ENCODE measurements at regions not wholly inside any gene's neighbourhood (a gene's known extent, or its start where the extent isn't known, plus 50 kb on each side); places are given as distances from the start of the nearest gene placed in this dataset.
A peak's percentile ranks its signal among the peaks of the same experiment; 100 is the strongest.

DNA sequence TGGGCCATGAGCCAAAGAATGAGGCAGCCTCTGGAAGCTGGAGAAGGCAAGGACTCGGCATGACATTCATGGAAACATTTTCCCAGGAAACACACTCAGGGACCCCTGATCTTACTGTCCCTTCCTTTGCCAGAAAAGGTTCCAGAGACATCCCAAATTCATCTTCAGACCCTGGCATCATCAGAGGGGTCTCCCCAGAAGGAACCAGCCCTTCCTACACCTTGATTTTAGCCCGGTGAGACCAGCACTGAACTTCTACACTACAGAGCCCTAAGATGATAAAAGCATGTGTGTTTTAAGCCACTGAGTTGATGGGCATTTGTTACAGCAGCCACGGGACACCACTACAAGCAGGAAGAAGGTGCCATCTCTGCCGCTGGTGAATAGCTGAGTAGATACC is 262.3 kb downstream of the C16orf95 start:
- no peak for DNase-seq (ENCODE audit: low read depth)

DNA sequence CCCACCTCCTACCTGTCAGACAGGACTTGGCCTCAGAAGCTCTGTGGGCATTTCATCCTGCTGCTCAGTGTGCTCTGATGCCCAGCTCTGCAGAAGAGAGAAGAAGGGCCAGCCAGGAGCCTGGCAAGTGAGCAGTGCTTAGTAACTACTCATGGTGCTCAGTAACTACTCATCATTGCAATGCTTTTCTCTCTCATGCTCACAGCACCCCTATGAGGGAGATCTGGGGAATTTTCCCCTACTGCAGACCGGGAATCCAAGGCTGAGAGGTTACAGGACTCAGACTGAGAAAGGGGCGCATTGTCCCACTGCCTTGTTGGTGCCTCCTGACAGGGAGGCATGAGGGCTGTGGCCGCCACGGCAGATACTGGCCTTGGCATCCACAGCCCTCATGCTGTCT is 261.1 kb downstream of the C16orf95 start:
- DNase-seq (ENCODE audit: low read depth): no peak

DNA sequence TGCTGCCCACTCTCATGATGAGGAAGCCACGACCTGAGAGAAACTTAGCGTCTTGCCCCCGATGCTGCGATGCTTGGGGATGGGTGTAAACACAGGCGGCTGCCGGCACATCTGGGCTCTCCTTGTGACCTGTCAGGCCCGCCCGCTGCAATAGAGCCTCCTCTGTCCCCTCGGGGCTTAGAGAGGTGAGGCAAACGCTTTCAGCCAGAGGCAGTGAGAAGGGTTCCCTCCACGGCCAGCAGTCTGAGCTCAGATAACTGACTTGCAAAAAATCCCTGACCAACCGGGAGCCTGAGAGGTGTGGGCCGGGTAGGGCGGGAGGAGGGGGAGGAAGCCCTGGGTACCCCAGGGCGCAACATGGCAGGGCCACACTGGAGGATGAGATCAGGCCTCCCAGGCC is 260.6 kb downstream of the C16orf95 start:
- no peak for DNase-seq (ENCODE audit: low read depth)

DNA sequence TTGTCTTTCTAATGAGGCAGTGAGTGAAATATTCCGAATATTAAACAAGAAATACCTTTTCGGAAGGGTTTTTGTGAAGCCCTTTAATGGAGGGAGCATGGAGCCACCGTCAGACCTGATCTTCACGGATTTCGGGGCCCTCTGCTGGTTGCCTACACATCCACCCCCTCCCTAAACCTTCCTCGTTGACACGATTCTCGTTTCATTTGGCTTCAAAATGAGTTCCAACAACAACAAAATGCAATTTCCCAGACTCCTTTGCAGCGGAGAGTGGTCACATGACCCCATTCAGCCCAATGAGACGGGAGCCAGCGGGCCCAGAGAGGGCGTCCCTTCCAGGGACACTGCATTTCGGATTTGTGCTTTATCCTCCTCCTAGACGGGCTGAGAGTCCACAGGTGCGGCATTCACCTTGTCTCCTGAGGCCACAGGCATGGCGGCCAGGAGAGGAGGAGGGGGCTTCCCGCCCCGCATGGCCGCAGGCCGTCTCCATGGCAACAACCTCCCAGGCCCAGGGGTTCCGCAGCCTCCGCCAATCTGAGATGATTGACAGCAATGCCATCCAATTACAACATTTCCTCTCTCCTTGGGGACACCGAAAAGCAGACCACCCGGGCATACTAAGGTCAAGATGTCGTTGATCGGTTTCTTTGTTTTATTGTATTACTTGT is 259.8 kb downstream of the C16orf95 start:
- no peak for DNase-seq (ENCODE audit: low read depth)

DNA sequence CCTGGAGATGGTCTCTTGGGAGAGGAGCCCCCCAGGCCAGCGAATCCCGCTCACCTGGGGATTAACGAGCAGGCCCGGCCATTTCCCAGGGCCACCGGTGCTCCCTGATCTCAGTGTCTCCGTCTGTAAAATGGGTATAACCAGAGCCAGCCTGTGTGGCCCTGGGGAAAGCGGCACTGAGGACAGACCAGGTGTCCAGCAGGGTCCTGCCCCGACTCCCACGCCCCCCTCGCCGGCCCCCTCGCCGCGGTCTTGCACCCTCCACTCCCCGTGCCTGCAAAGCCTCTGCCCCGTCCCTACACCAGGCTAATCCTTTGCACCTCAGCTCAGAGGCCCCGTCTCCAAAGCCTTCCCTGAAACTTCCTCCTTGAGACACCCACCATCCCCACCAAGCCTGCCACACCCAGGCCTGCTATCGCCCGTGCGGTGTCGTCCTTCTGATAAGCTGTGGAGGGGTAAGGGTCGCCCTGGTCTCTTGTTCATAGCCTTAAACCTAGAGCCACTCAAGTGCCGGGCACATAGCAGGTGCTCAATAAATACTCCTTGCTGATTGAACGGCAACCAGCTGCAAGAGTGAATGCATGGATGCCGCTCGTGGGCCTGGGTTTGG is 259.1 kb downstream of the C16orf95 start:
- no peak for DNase-seq (ENCODE audit: low read depth)

DNA sequence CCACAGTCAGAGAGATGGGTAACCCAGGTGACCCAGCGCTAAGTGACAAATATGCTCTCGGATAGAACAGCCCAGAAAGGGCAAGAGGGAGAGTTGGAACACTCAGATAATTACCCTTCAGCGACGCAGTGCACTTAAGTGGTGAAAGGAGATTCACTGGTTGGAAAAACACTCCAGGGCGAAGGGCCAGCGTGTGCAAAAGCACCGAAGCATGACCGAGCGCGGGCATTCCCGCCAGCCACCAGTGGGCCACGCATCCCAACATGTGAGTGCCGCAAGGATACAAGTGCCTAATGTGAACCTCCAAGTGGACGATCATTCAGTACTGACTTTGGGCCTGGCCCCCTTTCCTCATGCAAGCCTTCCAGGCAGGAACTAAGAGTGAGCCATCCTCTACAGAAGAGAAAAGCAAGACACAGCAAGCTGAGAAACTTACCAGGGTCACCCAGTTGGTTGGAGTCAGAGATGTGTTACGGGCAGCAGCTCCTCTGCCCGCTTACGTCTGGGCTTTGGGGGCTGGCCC is 258.4 kb downstream of the C16orf95 start:
- DNase-seq (ENCODE audit: low read depth): no peak

DNA sequence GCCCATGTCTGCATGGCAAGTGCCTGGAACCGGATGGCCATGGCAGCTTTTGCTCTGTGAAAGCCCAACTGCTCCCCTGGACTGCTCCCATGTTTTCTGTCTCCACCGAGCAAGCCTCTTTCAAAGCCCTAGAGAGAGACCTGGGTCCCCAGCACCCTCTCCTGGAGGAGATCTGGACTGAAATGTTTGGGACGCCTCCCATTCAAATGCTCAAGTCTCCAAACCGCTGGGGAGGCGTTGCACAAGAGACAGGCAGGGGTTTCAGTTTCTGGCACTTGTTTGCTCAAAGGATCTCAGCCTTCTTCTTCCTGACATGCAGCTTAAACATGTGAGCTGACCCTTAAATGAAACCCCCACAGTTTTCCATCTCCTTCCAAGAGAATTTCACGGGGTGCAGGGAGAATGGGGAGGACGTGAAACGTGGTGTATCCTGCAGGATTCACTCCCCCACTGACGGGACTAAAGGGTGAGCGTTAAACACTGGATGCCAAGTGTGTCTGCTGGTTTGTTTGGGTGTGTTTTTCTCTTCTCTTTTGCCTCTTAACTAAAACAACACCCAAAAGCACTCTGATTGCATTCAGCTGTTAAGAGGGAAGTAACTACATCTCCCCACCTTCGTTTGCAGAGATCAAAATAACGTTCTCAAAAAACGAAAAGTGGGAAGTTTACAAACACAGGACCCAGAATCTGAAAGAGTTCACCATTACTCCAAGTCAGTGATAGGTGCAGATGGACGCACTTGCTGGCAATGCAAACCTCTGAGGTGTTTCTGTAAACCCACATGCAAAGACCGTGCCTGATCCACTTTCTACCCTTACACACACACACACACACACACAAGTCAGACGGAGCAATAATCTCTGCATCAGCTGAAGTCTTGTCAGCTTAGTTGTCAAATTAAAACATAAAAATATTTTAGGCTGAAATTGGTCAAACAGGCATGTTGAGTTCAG is 256.9 kb downstream of the C16orf95 start:
- DNase-seq (ENCODE audit: low read depth): no peak

DNA sequence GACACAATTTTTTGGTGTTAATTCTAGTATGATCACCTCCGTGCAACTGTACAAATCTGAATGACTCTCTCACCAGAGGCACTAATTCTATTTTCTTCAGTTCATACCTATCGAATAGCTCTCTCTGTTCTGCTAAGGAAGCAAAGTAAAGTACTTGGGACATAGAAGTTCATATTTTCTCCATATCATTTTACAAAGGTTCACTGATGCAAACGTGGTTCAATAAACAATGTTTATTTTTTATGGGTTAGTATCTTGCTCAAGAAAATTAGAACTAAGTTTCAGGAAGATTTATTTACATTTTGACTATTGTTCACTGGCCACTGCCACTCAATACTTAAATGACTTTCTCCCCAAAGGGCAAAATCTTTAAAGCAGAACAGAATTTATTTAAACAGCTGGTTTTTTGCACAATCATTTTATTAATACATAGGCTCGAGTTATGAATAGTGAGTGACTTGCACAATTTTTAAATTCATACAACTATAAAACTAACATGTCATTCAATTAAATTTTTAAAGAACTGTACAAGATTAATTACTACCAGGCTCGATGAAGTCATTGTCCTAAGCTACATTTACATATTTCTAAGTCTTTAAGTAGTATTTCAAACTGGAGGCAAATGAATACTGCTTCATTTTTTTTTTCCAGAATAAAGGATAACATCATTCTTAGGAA is 255.8 kb downstream of the C16orf95 start:
- DNase-seq (ENCODE audit: low read depth): no peak

DNA sequence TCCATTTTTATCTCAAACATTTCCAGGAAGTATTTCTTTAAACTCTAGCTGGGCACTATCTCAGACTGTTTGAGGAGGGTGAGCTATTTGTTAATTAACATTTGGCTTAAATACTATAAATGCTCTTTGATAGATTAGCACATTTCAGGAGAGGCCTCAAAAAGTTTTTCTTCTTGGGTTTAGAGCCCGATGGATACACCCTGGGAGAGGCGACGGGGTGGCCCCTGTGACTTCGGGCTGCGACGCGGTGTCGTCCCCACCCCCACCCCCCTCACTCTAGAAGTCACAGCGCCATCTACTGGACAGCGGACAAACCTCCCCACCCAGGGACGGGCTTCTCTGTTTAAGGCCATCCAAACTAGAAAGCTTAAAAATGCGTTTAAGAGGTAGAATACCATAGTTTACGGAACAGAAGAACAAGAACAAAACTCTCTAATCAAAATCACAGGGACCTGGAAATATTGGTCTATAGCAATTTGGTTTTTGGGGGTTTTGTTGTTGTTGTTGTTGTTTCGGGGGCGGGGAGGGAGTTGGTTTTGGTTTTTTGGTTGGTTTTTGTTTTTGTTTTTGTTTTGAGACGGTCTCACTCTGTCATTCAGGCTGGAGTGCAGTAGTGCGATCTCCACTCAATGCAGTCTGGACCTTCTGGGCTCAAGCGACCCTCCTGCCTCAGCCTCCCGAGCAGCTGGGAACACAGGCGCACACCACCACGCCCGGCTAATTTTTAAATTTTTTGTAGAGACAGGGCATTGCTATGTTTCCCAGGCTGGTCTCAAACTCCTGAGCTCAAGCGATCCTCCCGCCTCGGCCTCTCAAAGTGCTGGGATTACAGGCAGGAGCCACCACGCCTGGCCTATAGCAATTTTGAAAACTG is 254.4 kb downstream of the C16orf95 start:
- peak; percentile 34 for DNase-seq (ENCODE audit: low read depth)

DNA sequence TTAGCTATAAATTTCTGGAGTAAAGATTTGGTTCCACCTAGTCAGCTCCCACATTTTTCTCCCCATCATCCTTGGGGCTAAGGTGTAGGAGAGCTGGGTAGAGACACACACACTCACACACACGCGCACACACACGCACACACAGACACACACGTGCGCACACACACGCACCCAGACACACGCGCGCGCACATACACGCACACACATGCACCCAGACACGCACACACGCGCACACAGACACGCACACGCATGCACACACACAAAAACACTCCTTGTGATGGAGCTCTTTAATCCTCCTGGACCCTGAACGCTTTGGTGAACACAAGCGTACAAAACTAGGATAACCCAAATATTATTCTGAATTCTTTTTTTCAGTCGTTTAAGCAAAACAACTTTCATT is 253.6 kb downstream of the C16orf95 start:
- DNase-seq (ENCODE audit: low read depth): no peak

DNA sequence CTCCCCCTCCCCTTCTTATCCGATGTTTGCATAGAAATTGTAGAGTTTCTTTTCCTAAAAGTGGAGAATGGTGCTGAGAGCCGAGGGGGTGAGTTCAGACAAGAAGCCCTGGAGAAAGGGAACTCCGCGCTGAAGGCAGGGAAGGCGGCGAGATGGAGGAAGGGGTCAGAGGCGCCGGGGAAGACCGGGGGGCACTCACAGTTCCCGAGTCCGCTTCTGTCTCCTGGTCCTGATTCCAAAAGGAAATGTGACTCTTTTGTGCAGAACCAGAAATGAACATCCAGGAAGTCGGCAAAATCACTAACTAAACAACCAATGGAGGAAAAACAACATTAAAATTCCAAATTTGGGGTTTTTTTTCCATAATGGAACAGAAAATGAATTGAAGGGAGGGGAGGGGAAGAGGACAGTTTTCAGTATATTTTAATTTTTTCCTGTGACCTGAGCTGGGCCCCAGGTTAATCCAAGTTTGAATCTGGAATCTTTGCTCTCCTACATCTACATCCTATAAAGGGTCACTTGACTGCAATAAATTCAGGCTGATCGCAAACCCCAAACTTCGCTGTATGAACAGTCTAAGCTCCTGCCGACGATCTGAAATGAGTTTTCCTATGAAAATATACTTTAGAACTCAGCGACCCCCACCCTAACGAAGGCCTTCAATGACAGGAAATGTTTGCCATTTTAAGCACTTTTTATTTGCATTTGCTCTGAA is 252.3 kb downstream of the C16orf95 start:
- no peak for DNase-seq (ENCODE audit: low read depth)

DNA sequence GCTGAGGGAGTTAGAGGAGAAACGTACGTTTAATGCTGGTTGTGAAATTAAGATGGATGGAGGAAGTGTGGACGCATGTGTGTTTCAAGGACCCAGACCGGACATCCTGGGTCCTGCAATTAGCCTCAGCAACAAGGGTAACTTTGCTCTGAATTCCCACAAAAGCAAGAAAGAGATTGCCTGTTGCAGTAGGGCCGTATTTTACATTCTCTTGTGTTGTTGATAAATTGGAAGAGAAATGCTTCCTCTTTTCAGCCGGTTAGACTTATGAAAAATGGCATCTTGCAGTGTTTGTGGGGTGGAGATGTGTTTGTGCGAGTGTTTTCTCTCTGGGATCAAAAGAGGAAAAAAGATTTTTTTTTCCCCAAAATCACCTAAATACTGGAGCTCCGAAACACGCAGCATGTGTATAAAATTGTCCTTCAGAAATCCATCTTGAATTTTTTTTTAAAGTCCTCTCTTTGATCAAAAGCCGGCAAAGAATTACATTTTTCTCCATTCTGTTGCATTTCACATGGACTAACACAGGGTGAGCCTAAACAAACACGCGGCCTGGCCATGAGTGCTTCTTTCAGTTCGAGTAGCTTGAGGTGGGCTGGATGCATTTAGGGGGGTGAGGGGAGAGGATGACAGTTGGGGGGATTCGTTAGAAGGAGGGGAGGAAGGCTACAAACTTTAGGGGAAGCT is 251.6 kb downstream of the C16orf95 start:
- no peak for DNase-seq (ENCODE audit: low read depth)

DNA sequence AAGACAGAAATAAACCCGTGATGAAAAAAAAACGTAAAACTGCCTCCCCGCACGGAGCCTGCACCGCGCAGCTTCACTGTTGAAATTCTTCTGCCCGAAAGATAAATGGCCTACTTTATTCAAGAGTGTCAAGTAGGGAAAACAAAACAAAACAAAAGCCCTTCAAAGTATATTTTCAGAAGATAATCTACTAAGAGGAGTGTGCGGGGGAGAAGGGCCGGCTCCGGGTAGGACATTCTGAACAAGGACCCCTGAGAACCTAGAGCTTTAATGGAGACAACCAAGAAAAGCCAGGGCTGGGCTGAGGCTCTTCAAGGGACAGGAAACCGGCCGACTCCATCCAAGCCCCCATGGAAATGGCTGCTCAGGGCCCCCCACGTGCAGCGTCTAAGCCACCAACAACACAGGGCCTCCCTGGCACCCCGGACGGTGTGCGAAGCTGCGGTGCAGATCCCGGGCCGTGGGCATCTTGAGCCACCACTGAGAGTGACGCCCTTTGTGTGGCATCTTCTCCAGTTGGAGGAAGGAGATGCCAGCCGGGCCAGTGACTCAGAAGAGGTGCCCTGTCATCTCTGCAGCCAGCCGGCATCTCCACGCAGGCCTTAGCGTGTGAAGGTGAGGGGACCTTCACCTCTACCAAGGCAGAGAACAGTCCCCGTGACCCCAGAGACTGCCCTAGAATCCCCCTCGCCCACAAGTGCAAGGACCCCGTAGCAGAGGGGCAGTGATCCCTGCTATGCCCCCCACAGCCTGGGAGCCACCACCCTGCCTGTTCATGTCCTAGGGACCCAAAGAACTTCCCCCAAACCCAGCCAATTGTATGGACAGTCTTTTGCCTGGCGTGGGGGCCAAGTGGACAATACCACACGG is 250.8 kb downstream of the C16orf95 start:
- DNase-seq (ENCODE audit: low read depth): no peak

DNA sequence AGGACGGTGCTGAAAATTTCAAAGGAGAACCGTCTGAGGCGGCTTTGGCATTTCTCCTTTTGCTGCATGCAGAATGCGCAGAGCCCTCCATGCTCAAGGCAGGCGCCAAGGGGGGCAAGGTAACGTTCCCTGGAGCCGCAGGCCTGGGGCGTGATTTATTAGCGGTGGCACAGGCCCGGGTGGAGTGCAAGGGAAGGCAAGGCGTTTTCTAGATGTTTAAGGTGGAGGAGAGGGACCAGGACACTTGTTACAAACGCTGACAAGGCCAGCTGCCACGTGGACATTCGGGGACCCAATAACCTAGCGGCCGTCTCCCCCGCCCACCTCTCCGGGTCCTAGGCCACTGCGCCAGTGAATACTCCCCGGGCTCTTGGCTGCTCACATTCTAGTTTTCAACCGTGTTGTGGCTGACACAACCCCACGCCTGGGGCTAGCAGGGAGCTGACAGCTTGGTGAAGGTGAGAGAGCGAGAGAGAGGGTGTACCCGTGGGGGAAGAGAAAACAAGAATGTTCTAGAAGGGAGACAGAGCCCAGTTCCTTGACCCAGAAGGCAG is 250.1 kb downstream of the C16orf95 start:
- DNase-seq (ENCODE audit: low read depth): no peak

DNA sequence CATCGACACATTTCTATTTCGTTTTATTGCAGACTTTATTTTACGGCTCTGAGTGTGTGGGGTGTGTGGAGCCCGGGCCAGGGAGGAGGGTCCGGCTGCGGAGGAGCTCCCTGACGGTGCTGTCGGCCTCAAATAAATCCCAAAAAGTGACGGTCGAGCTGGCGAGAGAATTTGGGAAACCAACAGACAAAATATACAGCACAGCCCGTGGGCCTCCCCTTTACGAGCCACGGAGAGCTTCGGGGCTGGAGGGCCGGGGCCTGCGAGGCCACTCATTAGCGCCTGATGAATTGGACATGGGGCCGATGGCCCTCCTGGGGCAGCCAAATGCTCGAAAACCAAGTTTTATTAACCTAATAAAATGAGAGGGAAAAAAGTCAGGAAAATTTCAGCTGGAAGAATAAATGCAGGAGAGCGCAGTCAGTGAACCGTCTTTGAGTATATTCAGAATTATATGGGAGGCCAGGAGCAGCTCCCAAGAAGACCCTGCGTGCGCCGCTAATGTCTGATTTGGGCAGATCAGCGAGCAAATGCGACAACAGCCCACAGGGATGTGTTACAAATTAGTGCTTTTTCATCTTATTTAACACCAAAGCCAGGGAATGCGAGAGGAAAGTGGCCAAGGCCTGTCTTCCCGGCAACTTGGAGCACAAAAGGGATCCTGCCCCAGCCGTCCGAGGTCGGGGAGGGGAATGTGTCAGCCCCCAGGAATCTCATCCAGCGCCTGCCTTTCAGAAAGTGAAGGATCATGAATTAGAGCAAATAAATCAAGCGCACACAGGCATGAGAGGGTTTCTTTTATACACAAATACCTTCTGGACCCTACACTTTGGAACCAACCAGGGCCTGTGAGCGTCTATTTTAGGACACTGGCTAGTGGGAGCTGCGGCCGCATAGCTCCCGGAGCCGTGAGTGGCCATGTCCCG is 249.1 kb downstream of the C16orf95 start:
- no peak for DNase-seq (ENCODE audit: low read depth)

DNA sequence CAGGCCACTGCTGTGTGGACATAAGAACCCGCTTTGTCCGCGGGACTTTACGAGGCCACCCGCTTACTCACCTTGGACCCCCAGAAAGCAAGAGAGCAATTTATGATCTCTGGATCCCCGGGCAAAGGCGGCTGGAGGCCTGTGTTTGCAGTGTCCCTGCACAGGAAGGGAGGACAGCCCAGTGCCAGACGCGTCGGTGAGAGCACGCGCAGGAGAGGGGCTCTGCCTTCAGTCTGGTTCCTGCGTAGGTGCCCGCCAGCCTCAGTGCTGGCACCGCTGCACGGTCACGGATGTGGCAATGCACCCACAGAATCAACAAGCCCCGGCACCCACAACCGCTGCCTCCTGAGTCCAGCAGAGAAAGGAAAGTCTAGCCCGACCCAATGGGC is 248.4 kb downstream of the C16orf95 start:
- DNase-seq (ENCODE audit: low read depth): no peak

DNA sequence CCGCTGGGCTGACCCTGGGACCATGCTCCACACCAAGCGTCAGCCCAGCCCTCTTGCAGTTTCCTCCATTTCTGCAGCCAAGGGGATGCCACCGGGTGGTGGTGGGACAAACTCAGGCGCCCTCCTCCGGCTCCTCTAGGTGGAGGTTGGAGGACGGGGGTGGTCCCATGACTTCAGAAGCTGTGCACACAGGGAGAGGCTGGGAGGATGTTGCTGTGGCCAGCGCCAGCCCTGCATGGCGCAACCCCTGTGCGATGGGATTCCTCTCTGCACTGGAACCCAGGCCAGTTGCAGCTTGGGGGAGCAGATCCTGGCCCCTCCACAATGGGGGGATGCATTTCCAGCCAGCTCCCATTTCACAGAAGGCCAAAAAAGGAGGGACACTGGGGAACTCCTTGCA is 246.5 kb downstream of the C16orf95 start:
- no peak for DNase-seq (ENCODE audit: low read depth)

DNA sequence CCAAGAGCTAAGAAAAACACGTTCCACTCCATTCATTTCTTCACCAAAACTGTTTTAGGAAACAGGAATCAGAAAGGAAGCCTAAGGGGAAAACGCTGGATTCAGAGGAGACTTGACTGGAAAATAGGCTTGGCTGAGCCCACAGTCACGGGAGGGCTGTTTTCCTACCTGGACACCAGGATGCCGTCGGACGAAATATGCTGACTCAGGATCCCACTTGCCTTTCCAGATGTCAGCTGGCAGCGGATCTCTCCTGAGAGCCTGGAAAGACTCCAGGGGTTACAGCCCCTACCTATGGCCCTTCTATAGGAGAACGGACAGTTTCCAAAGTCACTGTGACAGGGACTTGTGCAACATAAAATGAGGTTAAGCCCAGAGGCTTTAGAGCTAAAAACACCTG is 245.1 kb downstream of the C16orf95 start:
- DNase-seq (ENCODE audit: low read depth): no peak
